Hematopoietic multipotent progenitor cell treated with erythropoietin and hydrocortisone succinate and interleukin-3 and kit ligand, for 8 days (in vitro differentiated cells): ENCODE measurements at regions not wholly inside any gene's neighbourhood (a gene's known extent, or its start where the extent isn't known, plus 50 kb on each side); places are given as distances from the start of the nearest gene placed in this dataset.
A peak's percentile ranks its signal among the peaks of the same experiment; 100 is the strongest.
"Not testable (repeated sequence)": the region's sequence is repeated elsewhere in the genome, so short reads cannot be mapped to it uniquely, and the experiment has no call there.

Experiments used
- DNase-seq: peaks from one replicate; pipeline ENCODE4 v3.0.0-alpha.2; 2015

GRCh38 chr2:195535911-195536522, 121.0 kb upstream of the SLC39A10 start:
- DNase-seq, result peak; percentile 90

- no peak for DNase-seq
Measured at GRCh38 chr2:195534971-195535370, 122.1 kb upstream of the SLC39A10 start.

- DNase-seq, result peak; percentile 56
Measured at GRCh38 chr2:195533771-195534642, 123.0 kb upstream of the SLC39A10 start.

GRCh38 chr2:195532628-195533271, 124.3 kb upstream of the SLC39A10 start:
- DNase-seq, result peak; percentile 72

GRCh38 chr2:195532255-195532627, 124.8 kb upstream of the SLC39A10 start:
- DNase-seq, result no peak

GRCh38 chr2:195531754-195532153, 125.3 kb upstream of the SLC39A10 start:
- DNase-seq, result no peak

- DNase-seq, result not testable (repeated sequence)
Measured at GRCh38 chr2:195523242-195523641, 133.8 kb upstream of the SLC39A10 start.

- DNase-seq, result no peak
Measured at GRCh38 chr2:195521589-195521988, 135.4 kb upstream of the SLC39A10 start.

GRCh38 chr2:195520671-195521155, 136.3 kb upstream of the SLC39A10 start:
- no peak for DNase-seq

GRCh38 chr2:195515551-195515950, 141.5 kb upstream of the SLC39A10 start:
- DNase-seq, result no peak

GRCh38 chr2:195514365-195514764, 142.7 kb upstream of the SLC39A10 start:
- no peak for DNase-seq

- peak; percentile 94 for DNase-seq
Measured at GRCh38 chr2:195513119-195513518, 143.9 kb upstream of the SLC39A10 start.

- no peak for DNase-seq
Measured at GRCh38 chr2:195509551-195509950, 147.5 kb upstream of the SLC39A10 start.

- peak; percentile 53 for DNase-seq
Measured at GRCh38 chr2:195508139-195508455, 148.9 kb upstream of the SLC39A10 start.

- no peak for DNase-seq
Measured at GRCh38 chr2:195507447-195508138, 149.4 kb upstream of the SLC39A10 start.

GRCh38 chr2:195505701-195506100, 151.3 kb upstream of the SLC39A10 start:
- DNase-seq, result no peak

- DNase-seq, result no peak
Measured at GRCh38 chr2:195503208-195503607, 153.8 kb upstream of the SLC39A10 start.

- DNase-seq, result no peak
Measured at GRCh38 chr2:195501746-195502145, 155.3 kb upstream of the SLC39A10 start.

GRCh38 chr2:195500879-195501278, 156.1 kb upstream of the SLC39A10 start:
- DNase-seq, result no peak

GRCh38 chr2:195498839-195499490, 158.1 kb upstream of the SLC39A10 start:
- no peak for DNase-seq

GRCh38 chr2:195498176-195498575, 158.8 kb upstream of the SLC39A10 start:
- peak; percentile 74 for DNase-seq

GRCh38 chr2:195496991-195497390, 160.0 kb upstream of the SLC39A10 start:
- DNase-seq, result no peak

GRCh38 chr2:195495966-195496365, 161.1 kb upstream of the SLC39A10 start:
- no peak for DNase-seq
